ENCODE measurements at regions not wholly inside any gene's neighbourhood (a gene's known extent, or its start where the extent isn't known, plus 50 kb on each side); places are given as distances from the start of the nearest gene placed in this dataset.

GRCh38 chr9:1231998-1232919 lies 182.1 kb downstream of the DMRT2 start:
- no peaks in the 10 kb centered on the region for H3K36me3 ChIP-seq
- H3K27ac ChIP-seq, result peak overlapping the region; percentile 37 to 44
- no peaks in the 10 kb centered on the region for H3K27me3 ChIP-seq
- peaks cover 0 to 13% (median 8%) of the 10 kb centered on the region in 4 donors for H3K4me1 ChIP-seq
- TF ChIP-seq CTCF (IDR thresholded peaks at IDR 0.05), result no peak
- peak; percentile 76 to 79 for DNase-seq
- H3K9me3 ChIP-seq, result no peaks in the 10 kb centered on the region
- peak overlapping the region in 1 of 2 donors; percentile 16 for H3K4me3 ChIP-seq
- intact Hi-C loops (cut with DNase I; ENCODE audit: low total_unique reads), result no loop called here

- H3K36me3 ChIP-seq, result no peaks in the 10 kb centered on the region
- TF ChIP-seq CTCF (IDR thresholded peaks at IDR 0.05), result no peak
- no peaks in the 10 kb centered on the region for H3K9me3 ChIP-seq
- no peak overlapping the region for H3K27ac ChIP-seq
- intact Hi-C loops (cut with DNase I; ENCODE audit: low total_unique reads), result no loop called here
- no peak overlapping the region for H3K4me3 ChIP-seq
- no peaks in the 10 kb centered on the region for H3K27me3 ChIP-seq
- H3K4me1 ChIP-seq, result peaks cover 0 to 13% (median 8%) of the 10 kb centered on the region in 4 donors
- no peak for DNase-seq
Observed at GRCh38 chr9:1233568-1233967, 183.4 kb downstream of the DMRT2 start.

DNA sequence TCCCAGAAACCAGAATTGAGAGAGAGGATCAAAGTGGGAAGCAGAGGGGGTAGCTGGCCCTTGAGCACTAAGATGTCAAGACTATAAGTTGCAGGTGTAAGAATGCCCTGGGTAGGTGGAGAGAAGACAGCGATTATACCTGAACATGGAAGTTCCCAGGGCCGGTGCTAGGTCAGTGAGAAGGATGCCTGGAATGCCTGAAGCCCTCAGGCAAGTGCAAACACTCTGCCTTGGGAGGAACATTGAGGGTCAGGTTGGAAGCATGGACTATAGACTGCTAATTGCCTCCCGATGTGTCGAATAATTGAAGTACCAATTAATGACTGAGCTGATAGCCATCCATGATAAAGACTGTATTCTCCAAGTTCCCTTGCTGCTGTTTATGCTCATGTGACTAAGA lies 185.5 kb downstream of the DMRT2 start:
- peaks cover 0 to 13% (median 8%) of the 10 kb centered on the region in 4 donors for H3K4me1 ChIP-seq
- no peak for TF ChIP-seq CTCF (IDR thresholded peaks at IDR 0.05)
- no peaks in the 10 kb centered on the region for H3K9me3 ChIP-seq
- no peak for DNase-seq
- no peaks in the 10 kb centered on the region for H3K36me3 ChIP-seq
- intact Hi-C loops (cut with DNase I; ENCODE audit: low total_unique reads), result no loop called here
- H3K27ac ChIP-seq, result no peak overlapping the region
- H3K27me3 ChIP-seq, result no peaks in the 10 kb centered on the region
- no peak overlapping the region for H3K4me3 ChIP-seq

DNA sequence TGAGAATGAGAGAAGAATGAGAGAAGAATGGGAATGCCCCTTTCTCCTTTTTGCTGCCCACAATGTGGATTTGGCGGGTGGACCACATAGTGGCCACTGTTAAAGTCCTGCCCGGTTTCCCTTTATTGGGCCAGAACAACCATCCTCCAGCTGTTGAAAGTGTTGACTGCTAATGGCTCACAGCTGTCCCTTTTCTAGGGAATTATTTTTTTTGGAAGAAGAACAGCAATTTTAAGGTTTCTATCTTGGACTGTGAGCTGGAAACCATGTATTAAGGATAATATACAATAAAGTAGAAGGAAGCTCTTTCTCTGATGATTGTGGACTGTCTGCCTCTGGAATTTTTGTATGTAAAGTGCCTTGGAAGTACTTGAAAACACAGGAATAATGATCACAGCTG lies 185.9 kb downstream of the DMRT2 start:
- Histone ChIP-seq H3K4me3 (no peak overlapping the region), H3K36me3 (no peaks in the 10 kb centered on the region), H3K9me3 (no peaks in the 10 kb centered on the region), H3K27ac (no peak overlapping the region), H3K4me1 (peaks cover 0 to 13% (median 8%) of the 10 kb centered on the region in 4 donors), H3K27me3 (no peaks in the 10 kb centered on the region)
- DNase-seq, result no peak
- intact Hi-C loops (cut with DNase I; ENCODE audit: low total_unique reads), result no loop called here
- no peak for TF ChIP-seq CTCF (IDR thresholded peaks at IDR 0.05)

DNA sequence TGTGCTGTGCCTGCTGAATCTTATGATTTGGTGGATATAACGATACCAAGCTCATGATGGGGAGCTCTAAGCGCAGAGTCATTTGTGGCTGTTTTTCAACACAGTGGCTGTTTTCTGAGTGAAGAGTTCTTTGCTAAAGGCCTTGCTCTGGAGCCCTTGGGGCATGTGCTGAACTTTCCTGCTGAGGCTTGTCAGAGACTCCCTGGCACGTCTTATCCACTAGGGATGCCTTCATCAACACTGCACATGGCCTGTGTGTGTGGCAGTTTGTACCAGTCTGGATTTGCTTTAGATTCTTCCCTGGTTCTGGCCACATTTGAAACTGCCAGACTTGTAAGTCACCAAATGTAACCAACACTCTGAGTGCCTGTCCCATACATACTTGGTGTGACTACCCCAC lies 188.2 kb downstream of the DMRT2 start:
- Histone ChIP-seq H3K27ac (no peak overlapping the region), H3K4me3 (no peak overlapping the region), H3K4me1 (no peaks in the 10 kb centered on the region), H3K36me3 (no peaks in the 10 kb centered on the region), H3K9me3 (no peaks in the 10 kb centered on the region), H3K27me3 (no peaks in the 10 kb centered on the region)
- no peak for TF ChIP-seq CTCF (IDR thresholded peaks at IDR 0.05)
- no peak for DNase-seq
- intact Hi-C loops (cut with DNase I; ENCODE audit: low total_unique reads), result no loop called here
